H1 (cell line): ENCODE measurements at regions not wholly inside any gene's neighbourhood (a gene's known extent, or its start where the extent isn't known, plus 50 kb on each side); places are given as distances from the start of the nearest gene placed in this dataset.

Experiments used
- CTCF ChIA-PET: fragments of 300-600 bp; sonication (Branson Sonifier 250); formaldehyde crosslinking; loops from one replicate; lab custom pipeline; 2021; ENCODE audit not compliant: partially characterized antibody; lab: Charles Lee
- POLR2A ChIA-PET: fragments of 300-600 bp; sonication (Branson Sonifier 250); formaldehyde crosslinking; loops from one replicate; lab custom pipeline; 2021; ENCODE audit warnings: inconsistent platforms; ENCODE audit not compliant: partially characterized antibody; lab: Charles Lee
- DNase-seq, 2 experiments: peaks; one replicate each; pipeline versions ENCODE4 v3.0.0 to v3.0.0-alpha.2; 2010 to 2022; ENCODE audit warnings: low spot score in 2 of 2, low read depth in 1 of 2, mixed read lengths in 1 of 2
- FAIRE-seq: peaks from 2 replicates; lab custom pipeline; 2011; peaks lifted over from hg19 to GRCh38; lab: Jason Lieb, UNC
- H2AFZ ChIP-seq: 2 replicates; pipeline ENCODE4 v1.8.1; 2012; ENCODE audit warnings: low read length, inconsistent platforms
- H2AK5ac ChIP-seq: 2 replicates; pipeline ENCODE4 v1.6.1; 2013; ENCODE audit warnings: low read depth, low read length
- H2BK120ac ChIP-seq: replicated peaks from 2 replicates; pipeline ENCODE3; 2013; ENCODE audit warnings: low read depth, low read length, inconsistent platforms
- H2BK12ac ChIP-seq: 2 replicates; pipeline ENCODE4 v1.6.1; 2013; ENCODE audit warnings: low read depth, low read length
- H2BK15ac ChIP-seq: 2 replicates; pipeline ENCODE4 v1.6.1; 2013; ENCODE audit warnings: low read length
- H2BK20ac ChIP-seq: 2 replicates; pipeline ENCODE4 v1.6.1; 2013; ENCODE audit warnings: low read length
- H2BK5ac ChIP-seq: 2 replicates; pipeline ENCODE4 v1.6.1; 2013; ENCODE audit warnings: low read depth, low read length
- H3K14ac ChIP-seq: 2 replicates; pipeline ENCODE4 v1.6.1; 2013; ENCODE audit warnings: inconsistent platforms; ENCODE audit not compliant: insufficient read length
- H3K18ac ChIP-seq: 2 replicates; pipeline ENCODE4 v1.6.1; 2013; ENCODE audit warnings: low read length; ENCODE audit errors: extremely low read depth
- H3K23ac ChIP-seq: 2 replicates; pipeline ENCODE4 v1.6.1; 2013; ENCODE audit warnings: inconsistent platforms; ENCODE audit not compliant: insufficient read length
- H3K23me2 ChIP-seq: 2 replicates; pipeline ENCODE4 v1.6.1; 2013; ENCODE audit warnings: low read depth, low read length
- H3K27ac ChIP-seq: 2 replicates; pipeline ENCODE4 v1.6.1; 2011; ENCODE audit warnings: low read depth, low read length, inconsistent platforms
- H3K27me3 ChIP-seq, 4 experiments: replicated peaks in 1 of 4; 1 replicate in 1 of 4; 2 replicates in 3 of 4; pipeline versions ENCODE4 v1.6.1 to v1.8.1; 2011 to 2013; ENCODE audit warnings: low read length in 3 of 4, mild to moderate bottlenecking in 3 of 4, inconsistent platforms in 2 of 4, mixed read lengths in 2 of 4, moderate library complexity in 1 of 4; ENCODE audit not compliant: control insufficient read depth in 3 of 4, insufficient read depth in 3 of 4; ENCODE audit errors: extremely low read depth in 1 of 4
- H3K36me3 ChIP-seq, 4 experiments: 2 replicates each; pipeline versions ENCODE4 v1.6.1 to v1.8.1; 2011 to 2013; ENCODE audit warnings: mild to moderate bottlenecking in 4 of 4, low read length in 3 of 4, moderate library complexity in 2 of 4, control low read depth in 1 of 4, inconsistent platforms in 1 of 4; ENCODE audit not compliant: insufficient read depth in 4 of 4, control insufficient read depth in 2 of 4
- H3K4ac ChIP-seq: replicated peaks from 2 replicates; pipeline ENCODE3; 2013; ENCODE audit warnings: low read length, low read depth, mixed read lengths, inconsistent platforms; ENCODE audit not compliant: insufficient read length
- H3K4me1 ChIP-seq, 4 experiments: replicated peaks in 1 of 4; 1 replicate in 1 of 4; 2 replicates in 3 of 4; pipeline versions ENCODE4 v1.6.1 to v1.8.1; 2011 to 2013; ENCODE audit warnings: low read length in 3 of 4, inconsistent platforms in 2 of 4, mixed read lengths in 1 of 4; ENCODE audit not compliant: insufficient read depth in 4 of 4, control insufficient read depth in 3 of 4
- H3K4me2 ChIP-seq, 2 experiments: 2 replicates each; pipeline versions ENCODE4 v1.6.1 to v1.8.1; 2011 to 2013; ENCODE audit warnings: low read depth in 2 of 2, low read length in 2 of 2, control low read depth in 1 of 2, inconsistent platforms in 1 of 2, mild to moderate bottlenecking in 1 of 2; ENCODE audit not compliant: insufficient read depth in 1 of 2
- H3K4me3 ChIP-seq, 4 experiments: fragments of 200-600, 300-600 bp in 1 of 4; sonication (generic), shearing (Covaris generic), sonication (Bioruptor Twin) in 1 of 4; 2 replicates each; pipeline versions ENCODE4 v1.5.1 to v1.8.1; 2011 to 2016; ENCODE audit warnings: low read length in 4 of 4, low read depth in 3 of 4, control low read depth in 2 of 4, inconsistent platforms in 2 of 4, mild to moderate bottlenecking in 2 of 4, mixed read lengths in 1 of 4, moderate library complexity in 1 of 4; ENCODE audit not compliant: insufficient read depth in 2 of 4; ENCODE audit errors: extremely low read depth in 1 of 4
- H3K56ac ChIP-seq: replicated peaks from 2 replicates; pipeline ENCODE3; 2013; ENCODE audit warnings: low read depth, mild to moderate bottlenecking, mixed read lengths, low read length, inconsistent platforms; ENCODE audit not compliant: insufficient read length
- H3K79me1 ChIP-seq: 2 replicates; pipeline ENCODE4 v1.6.1; 2013; ENCODE audit warnings: low read depth, low read length, control low read depth
- H3K79me2 ChIP-seq, 2 experiments: 2 replicates each; pipeline versions ENCODE4 v1.6.1 to v1.8.1; 2012 to 2013; ENCODE audit warnings: low read length in 2 of 2, mild to moderate bottlenecking in 2 of 2, inconsistent platforms in 1 of 2; ENCODE audit not compliant: insufficient read depth in 2 of 2, control insufficient read depth in 1 of 2
- H3K9ac ChIP-seq, 4 experiments: replicated peaks in 1 of 4; 1 replicate in 1 of 4; 2 replicates in 3 of 4; pipeline versions ENCODE4 v1.6.1 to v1.8.1; 2011 to 2013; ENCODE audit warnings: low read depth in 3 of 4, low read length in 3 of 4, control low read depth in 2 of 4, mild to moderate bottlenecking in 2 of 4, moderate library complexity in 2 of 4, inconsistent platforms in 1 of 4; ENCODE audit errors: extremely low read depth in 1 of 4
- H3K9me3 ChIP-seq, 2 experiments: 2 replicates each; pipeline versions ENCODE4 v1.6.1 to v1.8.1; 2012 to 2013; ENCODE audit warnings: mild to moderate bottlenecking in 2 of 2, moderate library complexity in 2 of 2, control low read depth in 1 of 2, inconsistent platforms in 1 of 2, low read depth in 1 of 2, low read length in 1 of 2, mixed read lengths in 1 of 2; ENCODE audit not compliant: insufficient read depth in 2 of 2
- H4K20me1 ChIP-seq, 2 experiments: replicated peaks in 1 of 2; 2 replicates each; pipeline versions ENCODE3 to v1.8.1; 2011 to 2013; ENCODE audit warnings: inconsistent platforms in 2 of 2, low read length in 2 of 2, mild to moderate bottlenecking in 1 of 2; ENCODE audit not compliant: insufficient read depth in 2 of 2, control insufficient read depth in 1 of 2
- H4K5ac ChIP-seq: 2 replicates; pipeline ENCODE4 v1.6.1; 2013; ENCODE audit warnings: low read length, low read depth, mixed read lengths, inconsistent platforms; ENCODE audit not compliant: insufficient read length
- H4K8ac ChIP-seq: 2 replicates; pipeline ENCODE4 v1.8.0; 2013; ENCODE audit warnings: mild to moderate bottlenecking, moderate library complexity, low read length, inconsistent platforms; ENCODE audit not compliant: insufficient read depth; ENCODE audit errors: extremely low read depth
- H4K91ac ChIP-seq: replicated peaks from 2 replicates; pipeline ENCODE3; 2013; ENCODE audit warnings: low read length, mixed read lengths, inconsistent platforms; ENCODE audit not compliant: insufficient read length
- BRCA1 ChIP-seq: IDR thresholded peaks from 2 replicates; pipeline ENCODE4 v1.6.1; 2012; ENCODE audit warnings: low read depth, low read length, improper control_type of control experiment
- CBX8 ChIP-seq: fragments of 300-800, 300-1000 bp; sonication (generic); IDR thresholded peaks from 2 replicates; pipeline ENCODE4 v1.7.1; 2016; ENCODE audit warnings: low read depth, low read length, borderline replicate concordance
- CTCF ChIP-seq, 3 experiments: IDR thresholded peaks; 1 replicate in 2 of 3; 2 replicates in 1 of 3; pipeline versions ENCODE4 v1.5.1 to v1.6.1; 2011; ENCODE audit warnings: low read length in 3 of 3, mild to moderate bottlenecking in 3 of 3, inconsistent platforms in 2 of 3, low read depth in 1 of 3, moderate library complexity in 1 of 3; ENCODE audit not compliant: insufficient read depth in 1 of 3; ENCODE audit errors: control extremely low read depth in 1 of 3
- FOSL1 ChIP-seq: IDR thresholded peaks from 2 replicates; pipeline ENCODE4 v1.6.1; 2011; ENCODE audit warnings: mild to moderate bottlenecking, low read depth, low read length, moderate library complexity; ENCODE audit not compliant: insufficient read depth
- GTF2F1 ChIP-seq: IDR thresholded peaks from 2 replicates; pipeline ENCODE4 v1.6.1; 2012; ENCODE audit warnings: low read depth, low read length, improper control_type of control experiment, borderline replicate concordance
- HDAC2 ChIP-seq, 2 experiments: fragments of 300-600 bp in 1 of 2; sonication (generic) in 1 of 2; IDR thresholded peaks; 2 replicates each; pipeline ENCODE4 v1.6.1; 2011 to 2012; ENCODE audit warnings: low read depth in 2 of 2, low read length in 2 of 2, mild to moderate bottlenecking in 2 of 2, moderate library complexity in 2 of 2, borderline replicate concordance in 1 of 2, inconsistent platforms in 1 of 2
- MAFK ChIP-seq: IDR thresholded peaks from 2 replicates; pipeline ENCODE4 v1.6.1; 2012; ENCODE audit warnings: low read depth, mild to moderate bottlenecking, improper control_type of control experiment, low read length
- SIX5 ChIP-seq: IDR thresholded peaks from 2 replicates; pipeline ENCODE4 v1.6.1; 2011; ENCODE audit warnings: mild to moderate bottlenecking, low read depth, low read length
- TBP ChIP-seq: IDR thresholded peaks from 2 replicates; pipeline ENCODE4 v1.6.1; 2011; ENCODE audit warnings: low read depth, low read length, improper control_type of control experiment
- USF2 ChIP-seq: IDR thresholded peaks from 2 replicates; pipeline ENCODE4 v1.6.1; 2011; ENCODE audit warnings: low read length, improper control_type of control experiment
- WGBS, 2 experiments: shearing (Covaris generic) in 1 of 2; methylation state at CpG; one replicate each; pipeline versions ENCODE4 v1.1.6 to v1.1.7; 2013 to 2015; ENCODE audit warnings: low lambda C conversion rate in 2 of 2, mixed read lengths in 2 of 2, inconsistent platforms in 1 of 2, low coverage in 1 of 2, missing lambda C conversion rate in 1 of 2; ENCODE audit not compliant: insufficient replicate concordance in 2 of 2, insufficient coverage in 1 of 2, insufficient read length in 1 of 2; ENCODE audit errors: extremely low coverage in 1 of 2, missing lambda C conversion rate in 1 of 2; 5-methylcytosine and 5-hydroxymethylcytosine counted together

GRCh38 chr3:8186213-8186612, 315.4 kb upstream of the LMCD1 start:
- ChIA-PET POLR2A (no interaction called here), CTCF (interaction anchor here (0.6 kb wide), 1 partner anchor 54 kb away, joined by 3 read pairs; no protein-coding TSS in a partner anchor)
- Histone ChIP-seq H3K79me1 (no peaks in the 10 kb centered on the region), H3K4me2 (no peak overlapping the region), H3K14ac (no peak overlapping the region), H2BK15ac (no peak overlapping the region), H4K5ac (no peak overlapping the region), H3K9me3 (no peaks in the 10 kb centered on the region), H3K4me3 (no peak overlapping the region), H3K56ac (no peak overlapping the region), H4K91ac (no peak overlapping the region), H2BK12ac (peak overlapping the region; percentile 88; the same call in 1 of the 2 replicates), H2BK5ac (peak overlapping the region; percentile 88; the same call in 1 of the 2 replicates), H4K8ac (no peak overlapping the region), H2AK5ac (no peak overlapping the region), H3K9ac (no peak overlapping the region), H3K79me2 (no peaks in the 10 kb centered on the region), H3K4ac (no peak overlapping the region), H2AFZ (no peak overlapping the region), H3K23ac (no peak overlapping the region), H3K27ac (no peak overlapping the region), H4K20me1 (no peaks in the 10 kb centered on the region), H3K36me3 (no peaks in the 10 kb centered on the region), H3K27me3 (no peaks in the 10 kb centered on the region), H2BK20ac (peak overlapping the region; percentile 82; the same call in 1 of the 2 replicates), H3K23me2 (no peaks in the 10 kb centered on the region; the same call in 1 of the 2 replicates), H2BK120ac (no peak overlapping the region), H3K4me1 (no peaks in the 10 kb centered on the region), H3K18ac (peak overlapping the region; percentile 81; the same call in 1 of the 2 replicates)
- FAIRE-seq (no peak), DNase-seq (no peak)
- WGBS, 2 experiments = 90% methylated on average over 3 of the region's 3 CpGs; no CpG with 5 or more reads in 1 of the 2 experiments
- TF ChIP-seq TBP (no peak), SIX5 (no peak), CTCF (IDR thresholded peaks at IDR 0.05; ENCODE audit: control extremely low read depth in 1 of 3, insufficient read depth in 1 of 3, low read depth in 1 of 3, low read length in 3 of 3) (no peak), MAFK (no peak), GTF2F1 (no peak), FOSL1 (no peak), USF2 (no peak), HDAC2 (IDR thresholded peaks at IDR 0.05; ENCODE audit: borderline replicate concordance in 1 of 2, low read depth in 2 of 2, low read length in 2 of 2) (no peak), CBX8 (no peak), BRCA1 (no peak)
